Endothelial cell of hepatic sinusoid (primary cell): ENCODE measurements at regions not wholly inside any gene's neighbourhood (a gene's known extent, or its start where the extent isn't known, plus 50 kb on each side); places are given as distances from the start of the nearest gene placed in this dataset.
"Not testable (repeated sequence)": the region's sequence is repeated elsewhere in the genome, so short reads cannot be mapped to it uniquely, and the experiment has no call there.

Source experiments
- in situ Hi-C: cut with HindIII; loops from 2 replicates; pipeline ENCODE4 v1.10.0; 2017; ENCODE audit warnings: low sequenced_read_pairs

GRCh38 chr13:88189728-88190127 lies 518.6 kb downstream of the SLITRK5 start:
- in situ Hi-C loops = no loop called here

DNA sequence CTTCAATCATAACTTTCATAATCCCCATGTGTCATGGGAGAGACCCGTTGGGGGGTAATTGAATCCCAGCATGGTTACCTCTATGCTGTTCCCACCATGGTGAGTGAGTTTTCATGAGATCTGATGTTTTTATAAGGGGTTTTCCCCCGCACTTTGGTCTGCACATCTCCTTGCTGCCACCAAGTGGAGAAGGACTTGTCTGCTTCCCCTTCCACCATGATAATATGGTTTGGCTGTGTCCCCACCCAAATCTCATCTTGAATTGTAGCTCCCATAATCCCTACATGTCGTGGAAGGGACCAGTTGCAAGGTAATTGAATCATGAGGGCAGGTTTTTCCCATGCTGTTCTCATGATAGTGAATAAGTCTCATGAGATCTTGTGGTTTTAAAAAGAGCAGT lies 524.9 kb downstream of the SLITRK5 start:
- in situ Hi-C loops = no loop called here

DNA sequence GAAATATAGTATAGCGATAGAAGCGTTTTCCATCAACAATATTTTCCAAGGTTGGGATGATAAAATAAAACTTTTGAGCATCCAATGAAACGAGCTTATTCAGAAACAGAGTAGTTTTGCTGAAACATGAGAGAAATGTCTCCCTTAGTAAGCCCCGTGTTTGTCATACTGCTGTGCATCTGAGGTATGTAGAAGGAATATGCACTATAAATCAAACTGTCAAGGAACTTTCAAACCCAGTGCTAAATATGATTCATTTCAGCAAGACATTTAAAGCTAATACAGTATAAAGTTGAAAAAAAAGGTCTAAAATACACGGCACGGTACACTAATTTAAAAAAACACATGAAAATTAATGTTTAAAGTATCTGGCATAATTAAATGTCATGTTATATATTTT lies 546.2 kb downstream of the SLITRK5 start:
- in situ Hi-C loops = no loop called here

DNA sequence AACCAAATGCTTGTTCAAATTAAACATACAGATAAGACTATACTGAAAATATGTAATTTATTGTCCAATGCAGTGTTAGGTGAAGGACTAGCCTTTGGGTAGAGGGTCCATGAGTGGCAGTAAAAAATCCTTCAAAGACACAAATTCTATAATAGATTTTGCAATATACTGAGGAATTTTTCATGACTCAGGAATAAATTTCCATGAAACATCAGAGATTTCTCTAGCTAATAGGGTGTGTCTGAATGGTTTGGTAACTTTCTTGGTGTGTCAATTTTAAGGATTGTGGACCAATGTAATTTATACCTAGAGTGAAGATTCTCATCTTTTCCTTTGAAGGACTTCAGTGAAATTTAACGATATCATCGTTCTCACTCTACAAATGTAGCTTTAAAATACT lies 546.7 kb downstream of the SLITRK5 start:
- in situ Hi-C loops = no loop called here

GRCh38 chr13:88223958-88224357 lies 552.8 kb downstream of the SLITRK5 start:
- in situ Hi-C loops = no loop called here

GRCh38 chr13:88235441-88235840 lies 564.3 kb downstream of the SLITRK5 start:
- in situ Hi-C loops = no loop called here

- in situ Hi-C loops = no loop called here
These were observed 575.1 kb downstream of the SLITRK5 start for GRCh38 chr13:88246239-88246638.

DNA sequence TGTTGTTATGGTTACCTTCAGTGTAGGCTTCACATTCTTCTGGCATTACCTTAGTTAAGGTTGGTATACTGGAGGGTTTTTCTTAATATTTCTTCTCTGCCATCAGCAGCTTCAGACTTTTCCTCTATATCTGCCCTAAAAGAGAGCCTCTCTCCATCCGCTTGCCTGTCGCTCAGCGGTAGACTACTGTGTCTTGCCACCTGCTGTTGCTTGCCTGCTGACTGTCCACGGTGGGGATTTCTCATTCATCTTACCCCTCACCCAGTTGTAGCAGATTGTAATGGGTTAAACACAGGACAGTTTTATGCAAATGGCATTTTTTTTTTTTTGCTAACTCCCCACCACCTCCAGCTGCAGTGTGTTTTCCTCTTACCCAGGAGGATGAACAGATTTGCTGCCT lies 577.2 kb downstream of the SLITRK5 start:
- in situ Hi-C loops = no loop called here

DNA sequence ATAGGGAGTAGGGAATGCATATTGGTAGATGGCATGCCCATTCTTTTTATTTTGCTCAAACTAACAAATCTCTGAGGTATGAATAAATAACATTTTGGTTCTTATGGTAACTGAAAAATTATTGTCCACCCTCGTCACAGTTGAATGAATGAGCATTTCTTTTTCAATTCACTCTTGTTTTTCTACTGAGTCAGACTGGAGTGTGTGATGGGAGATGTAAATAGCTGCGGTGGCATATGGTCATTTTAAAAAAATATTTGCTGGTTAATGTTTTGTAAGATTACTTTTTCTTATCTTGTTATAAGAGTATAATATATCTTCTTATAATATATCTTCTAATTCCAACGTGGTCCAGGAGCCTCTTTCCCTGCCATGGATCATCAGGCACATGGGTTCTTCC lies 586.5 kb downstream of the SLITRK5 start:
- in situ Hi-C loops = no loop called here

GRCh38 chr13:88263808-88264207 lies 592.6 kb downstream of the SLITRK5 start:
- in situ Hi-C loops = no loop called here

DNA sequence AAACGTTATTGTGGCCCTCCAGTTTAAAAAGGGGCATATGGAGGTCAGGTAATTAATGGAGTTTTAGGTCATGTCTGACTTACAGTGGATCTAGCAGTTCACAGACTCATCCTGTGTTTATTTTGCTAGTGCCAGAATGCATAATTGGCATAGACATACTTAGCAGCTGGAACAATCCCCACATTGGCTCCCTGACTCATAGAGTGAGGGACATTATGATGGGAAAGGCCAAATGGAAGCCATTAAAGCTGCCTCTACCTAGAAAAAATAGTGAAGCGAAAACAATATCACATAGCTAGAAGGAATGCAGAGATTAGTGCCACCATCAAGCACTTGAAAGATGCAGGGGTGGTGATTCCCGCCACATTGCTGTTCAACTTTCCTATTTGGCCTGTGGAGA lies 610.7 kb downstream of the SLITRK5 start:
- in situ Hi-C loops = no loop called here

DNA sequence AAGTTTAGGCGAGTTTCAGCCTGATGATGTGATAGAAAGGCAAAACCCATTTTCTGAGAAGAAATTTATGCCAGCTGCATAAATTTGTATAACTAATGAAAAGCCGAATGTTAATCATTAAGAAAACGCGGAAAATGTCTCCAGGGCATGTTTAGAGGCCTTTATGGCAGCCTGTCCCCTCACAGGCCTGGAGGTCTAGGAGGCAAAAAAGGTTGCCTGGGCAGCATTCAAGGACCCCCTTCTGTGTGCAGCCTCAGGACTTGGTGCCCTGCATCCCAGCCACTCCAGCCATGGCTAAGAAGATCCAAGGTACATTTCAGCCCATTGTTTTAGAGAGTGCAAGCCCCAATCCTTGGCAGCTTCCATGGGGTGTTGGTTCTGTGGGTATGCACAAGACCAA lies 614.2 kb downstream of the SLITRK5 start:
- in situ Hi-C loops = no loop called here

GRCh38 chr13:88288326-88288725 lies 617.2 kb downstream of the SLITRK5 start:
- in situ Hi-C loops = no loop called here

DNA sequence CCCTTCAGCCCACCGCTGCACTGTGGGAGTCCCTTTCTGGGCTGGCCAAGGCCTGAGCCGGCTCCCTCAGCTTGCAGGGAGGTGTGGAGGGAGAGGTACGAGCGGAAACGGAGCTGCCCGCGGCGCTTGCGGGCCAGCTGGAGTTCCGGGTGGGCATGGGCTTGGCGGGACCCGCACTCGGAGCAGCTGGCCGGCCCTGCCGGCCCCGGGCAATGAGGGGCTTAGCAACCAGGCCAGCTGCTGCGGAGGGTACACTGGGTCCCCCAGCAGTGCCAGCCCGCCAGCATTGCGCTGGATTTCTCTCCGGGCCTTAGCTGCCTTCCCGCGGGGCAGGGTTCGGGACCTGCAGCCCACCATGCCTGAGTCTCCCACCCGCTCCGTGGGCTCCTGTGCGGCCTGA lies 620.6 kb downstream of the SLITRK5 start:
- in situ Hi-C loops = not testable (repeated sequence)

- in situ Hi-C loops = no loop called here
These were observed 623.2 kb downstream of the SLITRK5 start for GRCh38 chr13:88294368-88294767.

DNA sequence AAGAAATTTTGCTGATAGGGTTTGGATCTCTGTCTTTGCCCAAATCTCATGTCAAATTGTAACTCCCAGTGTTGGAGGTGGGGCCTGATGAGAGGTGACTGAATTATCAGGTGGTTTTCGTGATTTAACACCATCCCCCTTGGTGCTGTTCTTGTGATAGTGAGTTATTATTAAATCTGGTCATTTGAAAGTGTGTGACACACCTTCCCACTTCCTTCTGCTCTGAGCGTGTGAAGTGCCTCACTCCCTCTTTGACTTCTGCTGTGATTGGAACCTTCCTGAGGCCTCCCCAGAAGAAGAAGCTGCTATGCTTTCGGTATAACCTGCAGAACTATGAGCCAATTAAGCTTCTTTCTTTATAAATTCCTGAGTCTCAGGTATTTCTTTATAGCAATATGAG lies 632.0 kb downstream of the SLITRK5 start:
- in situ Hi-C loops = no loop called here

GRCh38 chr13:88303605-88304004 lies 632.4 kb downstream of the SLITRK5 start:
- in situ Hi-C loops = no loop called here

DNA sequence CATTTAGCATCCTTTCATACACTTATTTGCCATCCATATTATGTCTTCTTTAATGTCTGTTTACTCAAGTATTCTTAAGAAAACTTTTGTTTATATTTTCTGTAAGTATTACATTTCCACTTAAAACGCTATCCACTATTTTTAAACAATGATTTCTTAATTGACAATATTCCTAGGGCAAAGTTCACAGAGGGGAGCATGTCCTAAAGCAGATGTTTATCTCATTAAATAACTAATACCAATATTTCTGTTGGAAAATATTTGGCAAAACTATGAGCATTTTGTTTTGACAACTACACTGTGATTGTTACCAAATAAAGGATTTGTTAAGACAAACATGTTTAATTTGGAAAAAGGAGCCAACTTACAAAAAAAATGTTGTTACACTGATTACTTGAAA lies 643.3 kb downstream of the SLITRK5 start:
- in situ Hi-C loops = no loop called here

GRCh38 chr13:88329066-88329465 lies 657.9 kb downstream of the SLITRK5 start:
- in situ Hi-C loops = no loop called here

DNA sequence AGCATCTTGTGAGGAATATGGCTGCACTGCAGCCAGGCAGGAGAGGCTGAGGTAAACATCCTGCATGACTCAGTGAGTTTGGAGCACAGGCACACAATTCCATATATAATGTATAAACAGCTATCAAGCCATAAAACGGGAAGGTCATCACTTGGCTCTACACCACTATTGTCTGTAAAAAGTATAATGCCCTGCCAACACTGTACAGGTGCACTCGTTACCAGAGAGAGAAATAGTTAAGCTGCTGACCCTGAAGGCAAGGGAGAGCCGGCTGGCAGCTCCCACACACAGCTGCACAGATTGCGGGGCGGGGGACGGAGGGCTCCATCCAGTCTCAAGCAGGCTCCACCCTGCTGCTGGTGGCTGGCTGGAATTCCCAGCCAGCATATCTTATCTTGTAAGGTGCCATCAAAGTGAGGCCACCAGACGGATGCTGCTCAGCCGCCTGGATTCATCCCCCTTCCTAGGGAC lies 668.1 kb downstream of the SLITRK5 start:
- in situ Hi-C loops = no loop called here

GRCh38 chr13:88345171-88345847 lies 674.1 kb downstream of the SLITRK5 start:
- in situ Hi-C loops = no loop called here

- in situ Hi-C loops = no loop called here
These were observed 689.6 kb downstream of the SLITRK5 start for GRCh38 chr13:88360761-88361160.

GRCh38 chr13:88369866-88370265 lies 698.7 kb downstream of the SLITRK5 start:
- in situ Hi-C loops = no loop called here
